ENCODE measurements at regions not wholly inside any gene's neighbourhood (a gene's known extent, or its start where the extent isn't known, plus 50 kb on each side); places are given as distances from the start of the nearest gene placed in this dataset.

DNA sequence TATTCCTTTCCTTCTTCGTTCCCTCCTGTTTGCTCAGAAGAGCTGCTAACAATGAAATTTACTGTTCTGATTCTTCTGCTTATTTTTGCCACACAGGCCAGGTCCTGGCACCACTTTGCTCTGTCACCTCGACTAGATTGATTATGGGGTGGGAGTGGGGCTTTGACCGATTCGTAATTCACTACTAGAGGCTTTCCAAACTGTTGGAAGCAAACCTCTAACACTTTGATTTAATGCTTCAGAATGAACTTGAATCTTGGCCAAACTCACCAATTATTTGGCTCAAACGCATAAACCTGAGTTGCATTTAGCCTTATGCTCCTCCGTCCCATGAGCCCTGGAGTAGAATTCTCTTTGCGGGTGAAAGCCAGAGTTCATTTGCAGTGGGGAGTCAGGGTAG lies 476.2 kb upstream of the FZD8 start:
- TF ChIP-seq, protein P1, sequence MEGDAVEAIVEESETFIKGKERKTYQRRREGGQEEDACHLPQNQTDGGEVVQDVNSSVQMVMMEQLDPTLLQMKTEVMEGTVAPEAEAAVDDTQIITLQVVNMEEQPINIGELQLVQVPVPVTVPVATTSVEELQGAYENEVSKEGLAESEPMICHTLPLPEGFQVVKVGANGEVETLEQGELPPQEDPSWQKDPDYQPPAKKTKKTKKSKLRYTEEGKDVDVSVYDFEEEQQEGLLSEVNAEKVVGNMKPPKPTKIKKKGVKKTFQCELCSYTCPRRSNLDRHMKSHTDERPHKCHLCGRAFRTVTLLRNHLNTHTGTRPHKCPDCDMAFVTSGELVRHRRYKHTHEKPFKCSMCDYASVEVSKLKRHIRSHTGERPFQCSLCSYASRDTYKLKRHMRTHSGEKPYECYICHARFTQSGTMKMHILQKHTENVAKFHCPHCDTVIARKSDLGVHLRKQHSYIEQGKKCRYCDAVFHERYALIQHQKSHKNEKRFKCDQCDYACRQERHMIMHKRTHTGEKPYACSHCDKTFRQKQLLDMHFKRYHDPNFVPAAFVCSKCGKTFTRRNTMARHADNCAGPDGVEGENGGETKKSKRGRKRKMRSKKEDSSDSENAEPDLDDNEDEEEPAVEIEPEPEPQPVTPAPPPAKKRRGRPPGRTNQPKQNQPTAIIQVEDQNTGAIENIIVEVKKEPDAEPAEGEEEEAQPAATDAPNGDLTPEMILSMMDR (conservative IDR thresholded peaks at IDR 0.05) = no peak
- TF ChIP-seq EZH2 (IDR thresholded peaks at IDR 0.05; ENCODE audit: low read depth) = no peak
